ENCODE measurements at regions not wholly inside any gene's neighbourhood (a gene's known extent, or its start where the extent isn't known, plus 50 kb on each side); places are given as distances from the start of the nearest gene placed in this dataset.
A peak's percentile ranks its signal among the peaks of the same experiment; 100 is the strongest.

GRCh38 chr12:89098441-89099112, 253.7 kb downstream of the DUSP6 start:
- DNase-seq (ENCODE audit: low spot score), result no peak

GRCh38 chr12:89092297-89092696, 260.0 kb downstream of the DUSP6 start:
- DNase-seq (ENCODE audit: low spot score), result no peak

GRCh38 chr12:89091293-89091841, 260.9 kb downstream of the DUSP6 start:
- no peak for DNase-seq (ENCODE audit: low spot score)

GRCh38 chr12:89089264-89089663, 263.0 kb downstream of the DUSP6 start:
- DNase-seq (ENCODE audit: low spot score), result no peak

- no peak for DNase-seq (ENCODE audit: low spot score)
Observed at GRCh38 chr12:89087876-89088275, 264.4 kb downstream of the DUSP6 start.

- DNase-seq (ENCODE audit: low spot score), result no peak
Observed at GRCh38 chr12:89087149-89087825, 265.0 kb downstream of the DUSP6 start.

GRCh38 chr12:89085421-89085820, 266.9 kb downstream of the DUSP6 start:
- no peak for DNase-seq (ENCODE audit: low spot score)

GRCh38 chr12:89084751-89085150, 267.6 kb downstream of the DUSP6 start:
- DNase-seq (ENCODE audit: low spot score), result no peak

GRCh38 chr12:89083491-89083890, 268.8 kb downstream of the DUSP6 start:
- DNase-seq (ENCODE audit: low spot score), result no peak

GRCh38 chr12:89082370-89082753, 269.9 kb downstream of the DUSP6 start:
- no peak for DNase-seq (ENCODE audit: low spot score)

- DNase-seq (ENCODE audit: low spot score), result no peak
Observed at GRCh38 chr12:89081719-89082369, 270.5 kb downstream of the DUSP6 start.

- DNase-seq (ENCODE audit: low spot score), result no peak
Observed at GRCh38 chr12:89080793-89081465, 271.4 kb downstream of the DUSP6 start.

GRCh38 chr12:89075880-89076540, 276.3 kb downstream of the DUSP6 start:
- DNase-seq (ENCODE audit: low spot score), result no peak

- DNase-seq (ENCODE audit: low spot score), result no peak
Observed at GRCh38 chr12:89073659-89074058, 278.6 kb downstream of the DUSP6 start.

GRCh38 chr12:89073027-89073398, 279.3 kb downstream of the DUSP6 start:
- no peak for DNase-seq (ENCODE audit: low spot score)

GRCh38 chr12:89072294-89073026, 279.8 kb downstream of the DUSP6 start:
- no peak for DNase-seq (ENCODE audit: low spot score)

- no peak for DNase-seq (ENCODE audit: low spot score)
Observed at GRCh38 chr12:89070603-89071002, 281.7 kb downstream of the DUSP6 start.

- no peak for DNase-seq (ENCODE audit: low spot score)
Observed at GRCh38 chr12:89069431-89069830, 282.9 kb downstream of the DUSP6 start.

- DNase-seq (ENCODE audit: low spot score), result peak; percentile 59
Observed at GRCh38 chr12:89067421-89068187, 284.7 kb downstream of the DUSP6 start.

GRCh38 chr12:89064780-89065179, 287.5 kb downstream of the DUSP6 start:
- DNase-seq (ENCODE audit: low spot score), result peak; percentile 48

Measured in A172 (cell line).